Astrocyte (in vitro differentiated cells and primary cell): ENCODE measurements at regions not wholly inside any gene's neighbourhood (a gene's known extent, or its start where the extent isn't known, plus 50 kb on each side); places are given as distances from the start of the nearest gene placed in this dataset.

Source experiments
- CTCF ChIP-seq: IDR thresholded peaks from 2 replicates; pipeline ENCODE4 v1.5.1; 2011; ENCODE audit warnings: low read depth, mild to moderate bottlenecking, inconsistent platforms, low read length, moderate library complexity; ENCODE audit not compliant: insufficient read depth
- EZH2 ChIP-seq: IDR thresholded peaks from 2 replicates; pipeline ENCODE4 v1.6.1; 2012; ENCODE audit warnings: mild to moderate bottlenecking, low read length, inconsistent platforms; ENCODE audit not compliant: insufficient read depth

GRCh38 chr19:42652021-42652420 is 57.3 kb upstream of the CEACAM8 start:
- no peak for TF ChIP-seq CTCF
- no peak for TF ChIP-seq EZH2
